ENCODE measurements at regions not wholly inside any gene's neighbourhood (a gene's known extent, or its start where the extent isn't known, plus 50 kb on each side); places are given as distances from the start of the nearest gene placed in this dataset.

GRCh38 chr6:9192405-9192909 lies 757.1 kb upstream of the SLC35B3 start:
- TF ChIP-seq TEAD4 (IDR thresholded peaks at IDR 0.05) (no peak), EGR1 (IDR thresholded peaks at IDR 0.05) (no peak), NFIC (IDR thresholded peaks at IDR 0.05) (no peak), TAF1 (IDR thresholded peaks at IDR 0.05; ENCODE audit: low read depth) (no peak), MAX (IDR thresholded peaks at IDR 0.05) (no peak), CEBPB (IDR thresholded peaks at IDR 0.05) (no peak), EP300 (IDR thresholded peaks at IDR 0.05; ENCODE audit: borderline replicate concordance) (no peak), ZBTB7A (IDR thresholded peaks at IDR 0.05; ENCODE audit: low read depth) (no peak), YY1 (IDR thresholded peaks at IDR 0.05; ENCODE audit: low read depth) (no peak), TCF12 (IDR thresholded peaks at IDR 0.05; ENCODE audit: low read depth) (no peak), FOXM1 (IDR thresholded peaks at IDR 0.05; ENCODE audit: borderline replicate concordance, low read depth) (no peak), RAD21 (IDR thresholded peaks at IDR 0.05; ENCODE audit: low read depth) (no peak), CREB1 (IDR thresholded peaks at IDR 0.05; ENCODE audit: low read depth) (no peak)
- TF ChIP-seq, protein P1, sequence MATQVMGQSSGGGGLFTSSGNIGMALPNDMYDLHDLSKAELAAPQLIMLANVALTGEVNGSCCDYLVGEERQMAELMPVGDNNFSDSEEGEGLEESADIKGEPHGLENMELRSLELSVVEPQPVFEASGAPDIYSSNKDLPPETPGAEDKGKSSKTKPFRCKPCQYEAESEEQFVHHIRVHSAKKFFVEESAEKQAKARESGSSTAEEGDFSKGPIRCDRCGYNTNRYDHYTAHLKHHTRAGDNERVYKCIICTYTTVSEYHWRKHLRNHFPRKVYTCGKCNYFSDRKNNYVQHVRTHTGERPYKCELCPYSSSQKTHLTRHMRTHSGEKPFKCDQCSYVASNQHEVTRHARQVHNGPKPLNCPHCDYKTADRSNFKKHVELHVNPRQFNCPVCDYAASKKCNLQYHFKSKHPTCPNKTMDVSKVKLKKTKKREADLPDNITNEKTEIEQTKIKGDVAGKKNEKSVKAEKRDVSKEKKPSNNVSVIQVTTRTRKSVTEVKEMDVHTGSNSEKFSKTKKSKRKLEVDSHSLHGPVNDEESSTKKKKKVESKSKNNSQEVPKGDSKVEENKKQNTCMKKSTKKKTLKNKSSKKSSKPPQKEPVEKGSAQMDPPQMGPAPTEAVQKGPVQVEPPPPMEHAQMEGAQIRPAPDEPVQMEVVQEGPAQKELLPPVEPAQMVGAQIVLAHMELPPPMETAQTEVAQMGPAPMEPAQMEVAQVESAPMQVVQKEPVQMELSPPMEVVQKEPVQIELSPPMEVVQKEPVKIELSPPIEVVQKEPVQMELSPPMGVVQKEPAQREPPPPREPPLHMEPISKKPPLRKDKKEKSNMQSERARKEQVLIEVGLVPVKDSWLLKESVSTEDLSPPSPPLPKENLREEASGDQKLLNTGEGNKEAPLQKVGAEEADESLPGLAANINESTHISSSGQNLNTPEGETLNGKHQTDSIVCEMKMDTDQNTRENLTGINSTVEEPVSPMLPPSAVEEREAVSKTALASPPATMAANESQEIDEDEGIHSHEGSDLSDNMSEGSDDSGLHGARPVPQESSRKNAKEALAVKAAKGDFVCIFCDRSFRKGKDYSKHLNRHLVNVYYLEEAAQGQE (IDR thresholded peaks at IDR 0.05; ENCODE audit: low read depth) = no peak
- TF ChIP-seq, protein P2, sequence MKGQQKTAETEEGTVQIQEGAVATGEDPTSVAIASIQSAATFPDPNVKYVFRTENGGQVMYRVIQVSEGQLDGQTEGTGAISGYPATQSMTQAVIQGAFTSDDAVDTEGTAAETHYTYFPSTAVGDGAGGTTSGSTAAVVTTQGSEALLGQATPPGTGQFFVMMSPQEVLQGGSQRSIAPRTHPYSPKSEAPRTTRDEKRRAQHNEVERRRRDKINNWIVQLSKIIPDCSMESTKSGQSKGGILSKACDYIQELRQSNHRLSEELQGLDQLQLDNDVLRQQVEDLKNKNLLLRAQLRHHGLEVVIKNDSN (IDR thresholded peaks at IDR 0.05) = no peak

- TF ChIP-seq CEBPB (IDR thresholded peaks at IDR 0.05) (no peak), TAF1 (IDR thresholded peaks at IDR 0.05; ENCODE audit: low read depth) (no peak), TEAD4 (IDR thresholded peaks at IDR 0.05) (no peak), EP300 (IDR thresholded peaks at IDR 0.05; ENCODE audit: borderline replicate concordance) (no peak), RAD21 (IDR thresholded peaks at IDR 0.05; ENCODE audit: low read depth) (no peak), NFIC (IDR thresholded peaks at IDR 0.05) (no peak), CREB1 (IDR thresholded peaks at IDR 0.05; ENCODE audit: low read depth) (no peak), EGR1 (IDR thresholded peaks at IDR 0.05) (no peak), YY1 (IDR thresholded peaks at IDR 0.05; ENCODE audit: low read depth) (no peak), FOXM1 (IDR thresholded peaks at IDR 0.05; ENCODE audit: borderline replicate concordance, low read depth) (no peak), TCF12 (IDR thresholded peaks at IDR 0.05; ENCODE audit: low read depth) (no peak), ZBTB7A (IDR thresholded peaks at IDR 0.05; ENCODE audit: low read depth) (no peak)
- TF ChIP-seq, protein P2 (IDR thresholded peaks at IDR 0.05) = no peak
Measured at GRCh38 chr6:9186148-9186547, 750.8 kb upstream of the SLC35B3 start.

DNA sequence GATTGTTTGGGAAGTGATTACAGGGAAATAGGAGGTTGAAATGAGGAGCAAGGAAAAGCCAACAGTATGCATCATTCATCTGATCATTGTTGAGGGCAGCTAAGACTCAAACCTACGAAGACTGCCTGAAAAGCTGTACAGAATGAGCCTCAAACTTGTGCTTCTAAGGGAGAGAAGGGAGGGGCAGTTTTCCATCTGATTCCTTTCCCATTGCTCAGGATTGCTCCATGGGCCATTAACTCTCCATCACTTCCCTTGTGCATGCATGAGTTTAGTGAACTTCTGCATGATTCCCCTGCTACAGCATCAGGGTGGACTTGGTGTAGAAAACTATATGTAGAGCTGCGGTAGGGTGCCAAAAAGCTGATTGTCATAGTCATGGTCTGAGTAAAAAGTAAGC lies 742.7 kb upstream of the SLC35B3 start:
- TF ChIP-seq TCF12 (IDR thresholded peaks at IDR 0.05; ENCODE audit: low read depth) = no peak
- TF ChIP-seq, protein P2 (IDR thresholded peaks at IDR 0.05) = no peak
- no peak for TF ChIP-seq EGR1 (IDR thresholded peaks at IDR 0.05)
- no peak for TF ChIP-seq CEBPB (IDR thresholded peaks at IDR 0.05)
- TF ChIP-seq FOXM1 (IDR thresholded peaks at IDR 0.05; ENCODE audit: borderline replicate concordance, low read depth) = no peak
- no peak for TF ChIP-seq TAF1 (IDR thresholded peaks at IDR 0.05; ENCODE audit: low read depth)

DNA sequence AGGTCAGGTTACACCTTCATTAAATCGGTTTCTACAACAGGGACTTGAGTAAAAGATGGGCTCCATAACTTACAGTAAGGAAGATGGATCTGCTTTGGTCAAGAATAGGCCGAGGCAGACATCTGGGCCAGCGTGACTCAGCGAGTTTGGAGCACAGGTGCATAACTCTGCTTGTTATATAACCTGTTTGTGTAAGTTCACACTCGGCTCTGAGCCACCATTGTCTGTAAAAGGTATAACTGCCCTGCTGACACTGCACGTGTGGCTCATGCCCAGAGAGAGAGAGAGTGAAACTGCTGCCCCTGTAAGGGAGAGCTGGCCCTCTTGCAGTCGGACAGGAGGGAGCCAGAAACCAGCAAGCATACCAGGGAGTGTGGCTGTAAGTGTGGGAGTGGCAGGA lies 737.9 kb upstream of the SLC35B3 start:
- no peak for TF ChIP-seq YY1 (IDR thresholded peaks at IDR 0.05; ENCODE audit: low read depth)
- TF ChIP-seq TEAD4 (IDR thresholded peaks at IDR 0.05) = no peak
- TF ChIP-seq TAF1 (IDR thresholded peaks at IDR 0.05; ENCODE audit: low read depth) = no peak
- no peak for TF ChIP-seq ZBTB7A (IDR thresholded peaks at IDR 0.05; ENCODE audit: low read depth)
- TF ChIP-seq, protein P1 (IDR thresholded peaks at IDR 0.05; ENCODE audit: low read depth) = no peak
- no peak for TF ChIP-seq FOXM1 (IDR thresholded peaks at IDR 0.05; ENCODE audit: borderline replicate concordance, low read depth)
- no peak for TF ChIP-seq CREB1 (IDR thresholded peaks at IDR 0.05; ENCODE audit: low read depth)
- no peak for TF ChIP-seq RAD21 (IDR thresholded peaks at IDR 0.05; ENCODE audit: low read depth)
- TF ChIP-seq, protein P2 (IDR thresholded peaks at IDR 0.05) = no peak
- TF ChIP-seq NFIC (IDR thresholded peaks at IDR 0.05) = no peak
- no peak for TF ChIP-seq MAX (IDR thresholded peaks at IDR 0.05)
- TF ChIP-seq EP300 (IDR thresholded peaks at IDR 0.05; ENCODE audit: borderline replicate concordance) = no peak

DNA sequence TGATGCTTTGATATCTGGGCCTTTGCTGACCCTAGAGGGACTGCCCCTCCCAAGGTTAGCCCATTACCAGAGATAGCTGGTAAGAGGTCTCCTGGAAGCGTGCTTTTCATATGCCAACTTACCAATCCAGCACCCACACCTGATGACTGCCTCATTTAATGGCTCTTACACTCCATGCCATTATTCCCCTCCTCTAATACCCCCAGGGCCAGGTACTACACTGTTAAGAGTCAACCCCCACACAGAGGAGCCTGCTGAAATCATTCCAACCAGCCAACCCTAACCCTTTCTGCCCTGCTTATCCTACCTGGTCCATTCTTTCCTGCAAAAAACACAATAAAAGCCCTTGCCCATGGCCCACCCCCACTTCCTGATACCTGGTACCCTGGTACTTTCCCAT lies 736.8 kb upstream of the SLC35B3 start:
- TF ChIP-seq EGR1 (IDR thresholded peaks at IDR 0.05) (no peak), YY1 (IDR thresholded peaks at IDR 0.05; ENCODE audit: low read depth) (no peak), MAX (IDR thresholded peaks at IDR 0.05) (no peak), TAF1 (IDR thresholded peaks at IDR 0.05; ENCODE audit: low read depth) (no peak), RAD21 (IDR thresholded peaks at IDR 0.05; ENCODE audit: low read depth) (no peak), EP300 (IDR thresholded peaks at IDR 0.05; ENCODE audit: borderline replicate concordance) (no peak), TCF12 (IDR thresholded peaks at IDR 0.05; ENCODE audit: low read depth) (no peak), ZBTB7A (IDR thresholded peaks at IDR 0.05; ENCODE audit: low read depth) (no peak), FOXM1 (IDR thresholded peaks at IDR 0.05; ENCODE audit: borderline replicate concordance, low read depth) (no peak)
- TF ChIP-seq, protein P2 (IDR thresholded peaks at IDR 0.05) = no peak
- TF ChIP-seq, protein P1 (IDR thresholded peaks at IDR 0.05; ENCODE audit: low read depth) = no peak

Data from Ishikawa (cell line).